GM23248 (cell line): ENCODE measurements at regions not wholly inside any gene's neighbourhood (a gene's known extent, or its start where the extent isn't known, plus 50 kb on each side); places are given as distances from the start of the nearest gene placed in this dataset.

Source experiments
- EZH2 ChIP-seq: fragments of 200-600 bp; sonication (generic); IDR thresholded peaks from 2 replicates; pipeline ENCODE4 v1.6.1; 2018; ENCODE audit warnings: antibody characterized with exemption, mild to moderate bottlenecking; ENCODE audit not compliant: insufficient read depth, poor library complexity, severe bottlenecking
- EZH2phosphoT487 ChIP-seq: fragments of 200-600 bp; sonication (generic); IDR thresholded peaks from 2 replicates; pipeline ENCODE4 v1.6.1; 2018; ENCODE audit warnings: antibody characterized with exemption, moderate library complexity, mild to moderate bottlenecking, low read depth; ENCODE audit not compliant: insufficient read depth

- TF ChIP-seq EZH2 = no peak
- TF ChIP-seq EZH2phosphoT487 = no peak
These were observed 414.7 kb downstream of the TLE4 start for GRCh38 chr9:79986437-79986836.
